Retina (tissue), 1 donor: ENCODE measurements at regions not wholly inside any gene's neighbourhood (a gene's known extent, or its start where the extent isn't known, plus 50 kb on each side); places are given as distances from the start of the nearest gene placed in this dataset.
A peak's percentile ranks its signal among the peaks of the same experiment; 100 is the strongest.
"Not testable (repeated sequence)": the region's sequence is repeated elsewhere in the genome, so short reads cannot be mapped to it uniquely, and the experiment has no call there.

ENCODE experiments used
- DNase-seq: peaks from one replicate; pipeline ENCODE4 v3.0.0-alpha.2; 2016

GRCh38 chr22:48829908-48830307, 997.8 kb downstream of the BRD1 start:
- DNase-seq, result no peak

GRCh38 chr22:48828688-48829087, 999.0 kb downstream of the BRD1 start:
- DNase-seq, result no peak

GRCh38 chr22:48827904-48828555, 999.6 kb downstream of the BRD1 start:
- peak; percentile 54 for DNase-seq

GRCh38 chr22:48827268-48827846, 1000.3 kb downstream of the BRD1 start:
- DNase-seq, result peak; percentile 40

GRCh38 chr22:48826546-48826945, 1001.1 kb downstream of the BRD1 start:
- no peak for DNase-seq

- DNase-seq, result no peak
Observed at GRCh38 chr22:48825802-48826520, 1001.7 kb downstream of the BRD1 start.

- no peak for DNase-seq
Observed at GRCh38 chr22:48824712-48825651, 1002.7 kb downstream of the BRD1 start.

- no peak for DNase-seq
Observed at GRCh38 chr22:48823941-48824340, 1003.7 kb downstream of the BRD1 start.

- DNase-seq, result no peak
Observed at GRCh38 chr22:48822278-48823233, 1005.1 kb downstream of the BRD1 start.

GRCh38 chr22:48821727-48822126, 1005.9 kb downstream of the BRD1 start:
- no peak for DNase-seq

GRCh38 chr22:48821346-48821690, 1006.4 kb downstream of the BRD1 start:
- DNase-seq, result no peak

- DNase-seq, result no peak
Observed at GRCh38 chr22:48820481-48821345, 1007.0 kb downstream of the BRD1 start.

- DNase-seq, result no peak
Observed at GRCh38 chr22:48819961-48820360, 1007.7 kb downstream of the BRD1 start.

GRCh38 chr22:48819232-48819631, 1008.4 kb downstream of the BRD1 start:
- no peak for DNase-seq

GRCh38 chr22:48817491-48817890, 1010.2 kb downstream of the BRD1 start:
- not testable (repeated sequence) for DNase-seq

GRCh38 chr22:48811885-48812284, 1015.8 kb downstream of the BRD1 start:
- DNase-seq, result no peak

- DNase-seq, result no peak
Observed at GRCh38 chr22:48808038-48808960, 1019.4 kb downstream of the BRD1 start.

- DNase-seq, result no peak
Observed at GRCh38 chr22:48807155-48807554, 1020.5 kb downstream of the BRD1 start.

GRCh38 chr22:48806227-48806781, 1021.4 kb downstream of the BRD1 start:
- DNase-seq, result no peak
